ENCODE measurements at regions not wholly inside any gene's neighbourhood (a gene's known extent, or its start where the extent isn't known, plus 50 kb on each side); places are given as distances from the start of the nearest gene placed in this dataset.

DNA sequence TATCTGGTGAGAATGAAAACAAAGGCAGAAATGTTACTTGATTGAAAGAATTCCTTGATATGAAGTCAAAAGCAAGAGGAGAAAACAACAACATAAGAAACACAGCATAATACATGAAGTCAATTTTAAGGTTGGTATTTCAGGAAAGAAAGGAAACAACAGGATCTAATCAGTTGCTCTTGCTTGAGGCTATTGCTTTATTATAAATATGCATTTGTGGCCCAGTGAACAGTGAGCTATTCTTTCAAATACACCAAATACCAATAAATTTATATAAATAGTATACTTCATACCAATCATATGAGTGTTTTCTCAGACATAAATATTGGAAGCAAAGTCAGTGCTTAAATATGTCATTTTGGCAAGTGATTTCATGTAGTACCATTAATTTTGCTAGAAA, 806.6 kb downstream of the NXPH1 start:
- TF ChIP-seq, protein P1, sequence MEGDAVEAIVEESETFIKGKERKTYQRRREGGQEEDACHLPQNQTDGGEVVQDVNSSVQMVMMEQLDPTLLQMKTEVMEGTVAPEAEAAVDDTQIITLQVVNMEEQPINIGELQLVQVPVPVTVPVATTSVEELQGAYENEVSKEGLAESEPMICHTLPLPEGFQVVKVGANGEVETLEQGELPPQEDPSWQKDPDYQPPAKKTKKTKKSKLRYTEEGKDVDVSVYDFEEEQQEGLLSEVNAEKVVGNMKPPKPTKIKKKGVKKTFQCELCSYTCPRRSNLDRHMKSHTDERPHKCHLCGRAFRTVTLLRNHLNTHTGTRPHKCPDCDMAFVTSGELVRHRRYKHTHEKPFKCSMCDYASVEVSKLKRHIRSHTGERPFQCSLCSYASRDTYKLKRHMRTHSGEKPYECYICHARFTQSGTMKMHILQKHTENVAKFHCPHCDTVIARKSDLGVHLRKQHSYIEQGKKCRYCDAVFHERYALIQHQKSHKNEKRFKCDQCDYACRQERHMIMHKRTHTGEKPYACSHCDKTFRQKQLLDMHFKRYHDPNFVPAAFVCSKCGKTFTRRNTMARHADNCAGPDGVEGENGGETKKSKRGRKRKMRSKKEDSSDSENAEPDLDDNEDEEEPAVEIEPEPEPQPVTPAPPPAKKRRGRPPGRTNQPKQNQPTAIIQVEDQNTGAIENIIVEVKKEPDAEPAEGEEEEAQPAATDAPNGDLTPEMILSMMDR (IDR thresholded peaks at IDR 0.05; ENCODE audit: low read depth, low read length), result no peak
- no peak for DNase-seq (ENCODE audit: extremely low read depth, low read depth)

DNA sequence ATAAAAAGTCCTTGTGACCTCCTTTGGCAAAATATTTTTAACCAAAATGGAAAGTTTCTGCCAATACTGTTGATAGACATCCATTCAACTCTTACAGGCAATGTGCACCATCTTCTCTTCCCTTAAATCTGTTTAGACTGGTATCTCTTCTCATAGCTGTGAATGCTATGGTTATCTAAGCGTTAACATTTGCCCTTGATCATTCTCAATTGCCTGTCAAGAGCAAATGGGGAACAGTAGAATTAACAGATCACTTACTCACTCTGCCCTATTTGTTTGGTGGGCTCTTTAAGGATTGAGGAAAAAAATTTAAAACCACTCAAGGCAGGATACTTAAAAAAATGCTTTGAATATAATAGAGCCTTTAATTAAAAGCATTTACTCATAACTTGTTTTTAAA, 808.4 kb downstream of the NXPH1 start:
- DNase-seq (ENCODE audit: extremely low read depth, low read depth), result no peak
- TF ChIP-seq, protein P1 (IDR thresholded peaks at IDR 0.05; ENCODE audit: low read depth, low read length), result no peak

DNA sequence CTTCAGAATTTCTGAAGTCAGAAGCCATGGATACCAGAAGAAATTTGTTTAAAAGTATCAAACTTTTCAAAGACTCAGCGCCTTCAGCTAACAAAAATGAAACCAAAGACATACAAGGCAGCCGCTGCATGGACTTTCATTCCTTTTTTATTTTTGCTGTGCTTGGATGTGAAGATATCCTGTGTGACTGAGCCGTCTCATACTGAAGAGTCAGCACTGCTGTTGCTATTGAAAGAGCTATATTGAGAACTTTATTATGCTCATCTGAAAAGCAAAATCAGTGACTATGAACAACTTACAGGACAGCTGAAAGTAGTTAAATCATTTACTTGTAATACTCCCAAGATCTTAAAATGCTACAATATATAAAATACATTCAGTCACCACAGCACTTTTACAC, 809.2 kb downstream of the NXPH1 start:
- DNase-seq (ENCODE audit: extremely low read depth, low read depth), result no peak
- TF ChIP-seq, protein P1 (IDR thresholded peaks at IDR 0.05; ENCODE audit: low read depth, low read length), result no peak

DNA sequence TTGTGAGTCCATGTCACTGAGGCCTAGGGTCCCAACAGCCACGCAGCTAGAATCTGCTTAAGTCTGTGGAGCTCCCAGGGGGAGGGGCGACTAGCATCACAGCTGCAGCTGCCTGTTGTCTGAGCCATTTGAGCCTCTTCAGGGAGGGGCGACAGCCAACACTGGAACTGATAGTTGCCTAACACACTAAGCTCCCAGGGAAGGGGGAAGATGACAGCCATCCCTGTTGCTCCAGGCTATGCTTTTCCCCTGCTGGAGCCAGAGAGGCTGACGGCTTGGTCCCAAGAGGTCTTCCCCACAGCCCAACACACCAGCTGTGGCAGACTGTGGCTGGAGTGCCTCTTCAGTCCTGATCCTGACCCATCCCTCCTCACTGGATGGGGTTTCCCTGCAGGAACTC, 817.5 kb downstream of the NXPH1 start:
- no peak for DNase-seq (ENCODE audit: extremely low read depth, low read depth)
- TF ChIP-seq, protein P1 (IDR thresholded peaks at IDR 0.05; ENCODE audit: low read depth, low read length), result no peak

DNA sequence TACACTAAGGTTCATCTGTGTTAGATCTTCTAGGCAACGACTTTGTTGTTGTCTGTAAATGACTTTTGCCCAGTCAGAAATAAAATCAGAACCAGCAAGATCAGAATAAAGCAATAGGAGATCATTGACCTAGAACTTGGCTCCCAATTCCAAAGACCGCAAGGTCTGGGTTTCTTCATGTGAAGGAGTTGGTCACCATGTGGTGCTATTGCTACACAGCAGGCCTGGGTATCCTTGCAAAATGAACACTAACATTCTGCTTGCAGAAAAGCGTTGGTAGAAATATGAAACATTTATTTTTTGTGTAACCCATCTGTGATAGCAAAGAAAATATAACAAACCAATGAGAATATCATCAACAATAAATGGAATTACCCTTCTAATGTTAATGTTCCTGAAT, 831.0 kb downstream of the NXPH1 start:
- TF ChIP-seq, protein P1 (IDR thresholded peaks at IDR 0.05; ENCODE audit: low read depth, low read length), result no peak
- no peak for DNase-seq (ENCODE audit: extremely low read depth, low read depth)

DNA sequence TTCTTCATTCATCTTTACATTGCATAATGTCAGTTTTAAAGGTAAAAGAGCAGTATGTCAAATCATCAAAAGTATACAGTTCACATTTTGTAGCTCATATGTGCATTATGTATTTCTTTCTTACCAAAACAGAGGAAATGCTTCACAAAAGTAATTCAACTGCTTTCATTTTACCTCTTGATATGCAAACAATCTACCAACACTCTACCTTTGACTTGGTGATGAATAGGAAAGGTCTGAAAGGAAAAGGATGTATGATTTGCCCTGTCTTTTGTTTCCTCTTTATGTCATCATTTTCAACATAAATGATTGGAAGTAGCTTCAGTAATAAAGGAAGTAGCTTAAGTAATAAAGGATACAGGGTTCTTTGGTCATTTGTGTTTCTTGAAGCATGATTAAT, 846.7 kb downstream of the NXPH1 start:
- DNase-seq (ENCODE audit: extremely low read depth, low read depth), result no peak
- TF ChIP-seq, protein P1 (IDR thresholded peaks at IDR 0.05; ENCODE audit: low read depth, low read length), result no peak

DNA sequence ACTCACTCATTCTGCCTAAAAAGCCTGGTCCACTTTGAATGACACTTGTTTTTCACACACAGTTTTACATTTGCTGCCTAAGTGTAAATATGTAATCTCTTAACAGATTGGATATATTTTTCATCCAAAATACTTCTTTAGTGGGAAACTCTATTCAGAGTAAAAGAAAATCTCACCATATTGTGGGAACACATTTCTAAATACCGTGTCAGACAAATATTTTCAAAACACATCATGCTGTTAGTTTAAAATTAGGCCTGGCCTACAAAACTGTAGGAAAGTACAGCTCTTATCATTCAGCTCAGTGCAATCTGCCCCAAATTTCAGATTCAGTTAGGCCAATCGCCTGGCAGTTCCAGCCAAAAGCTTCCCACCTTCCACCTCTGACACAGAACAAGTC, 849.8 kb downstream of the NXPH1 start:
- DNase-seq (ENCODE audit: extremely low read depth, low read depth), result no peak
- TF ChIP-seq, protein P1 (IDR thresholded peaks at IDR 0.05; ENCODE audit: low read depth, low read length), result no peak
